GM12872 (cell line): ENCODE measurements at regions not wholly inside any gene's neighbourhood (a gene's known extent, or its start where the extent isn't known, plus 50 kb on each side); places are given as distances from the start of the nearest gene placed in this dataset.

ENCODE experiments used
- TF ChIP-seq, protein P1 (sequence below): IDR thresholded peaks from 3 replicates; pipeline ENCODE4 v1.5.1; 2011; ENCODE audit warnings: low read depth, mild to moderate bottlenecking, low read length, moderate library complexity; ENCODE audit not compliant: insufficient read depth

GRCh38 chr1:83017276-83017675 lies 981.7 kb downstream of the TTLL7 start:
- TF ChIP-seq, protein P1, sequence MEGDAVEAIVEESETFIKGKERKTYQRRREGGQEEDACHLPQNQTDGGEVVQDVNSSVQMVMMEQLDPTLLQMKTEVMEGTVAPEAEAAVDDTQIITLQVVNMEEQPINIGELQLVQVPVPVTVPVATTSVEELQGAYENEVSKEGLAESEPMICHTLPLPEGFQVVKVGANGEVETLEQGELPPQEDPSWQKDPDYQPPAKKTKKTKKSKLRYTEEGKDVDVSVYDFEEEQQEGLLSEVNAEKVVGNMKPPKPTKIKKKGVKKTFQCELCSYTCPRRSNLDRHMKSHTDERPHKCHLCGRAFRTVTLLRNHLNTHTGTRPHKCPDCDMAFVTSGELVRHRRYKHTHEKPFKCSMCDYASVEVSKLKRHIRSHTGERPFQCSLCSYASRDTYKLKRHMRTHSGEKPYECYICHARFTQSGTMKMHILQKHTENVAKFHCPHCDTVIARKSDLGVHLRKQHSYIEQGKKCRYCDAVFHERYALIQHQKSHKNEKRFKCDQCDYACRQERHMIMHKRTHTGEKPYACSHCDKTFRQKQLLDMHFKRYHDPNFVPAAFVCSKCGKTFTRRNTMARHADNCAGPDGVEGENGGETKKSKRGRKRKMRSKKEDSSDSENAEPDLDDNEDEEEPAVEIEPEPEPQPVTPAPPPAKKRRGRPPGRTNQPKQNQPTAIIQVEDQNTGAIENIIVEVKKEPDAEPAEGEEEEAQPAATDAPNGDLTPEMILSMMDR, result no peak

DNA sequence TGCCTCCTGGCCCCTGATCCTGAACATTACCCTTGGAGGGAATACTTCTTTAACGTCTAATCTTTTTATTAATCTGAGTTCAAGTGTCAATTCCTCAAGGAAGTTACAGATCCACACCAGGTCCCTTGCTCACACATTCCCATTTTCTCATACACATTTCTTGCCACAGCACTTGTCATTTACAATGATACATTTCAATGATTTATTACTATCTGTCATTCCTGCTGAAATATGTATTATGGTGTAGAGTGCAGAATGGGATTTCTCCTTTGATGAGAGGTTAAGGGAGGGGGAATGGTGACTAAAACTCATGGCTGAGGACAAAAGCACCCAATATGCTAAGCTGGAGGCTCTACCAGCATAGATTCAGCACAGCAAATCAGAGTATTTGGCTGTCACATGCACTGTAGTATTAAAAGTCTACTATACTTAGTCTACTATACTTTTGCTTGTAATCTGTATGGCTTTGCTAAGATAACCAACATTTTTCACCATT lies 982.5 kb downstream of the TTLL7 start:
- TF ChIP-seq, protein P1, result no peak

GRCh38 chr1:83015163-83015562 lies 983.8 kb downstream of the TTLL7 start:
- TF ChIP-seq, protein P1, result no peak

DNA sequence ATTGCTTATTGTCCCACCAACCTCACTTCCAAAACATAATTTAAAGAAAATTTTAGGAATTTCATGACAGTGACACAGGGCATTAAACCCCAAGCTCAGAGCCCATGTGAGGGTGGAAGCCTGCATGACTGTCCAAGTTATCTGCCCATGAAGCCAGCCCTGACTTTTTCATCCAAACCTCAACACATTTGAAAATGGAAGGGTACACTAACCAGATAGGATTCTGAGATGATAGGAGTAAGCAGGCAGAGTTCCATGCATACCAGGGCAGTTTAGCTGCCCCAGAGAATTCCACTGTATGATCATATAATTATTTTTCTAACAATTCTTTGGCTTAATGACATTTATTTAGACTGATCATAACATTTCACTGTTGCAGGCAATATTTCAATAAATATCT lies 986.0 kb downstream of the TTLL7 start:
- TF ChIP-seq, protein P1, result no peak

GRCh38 chr1:83011265-83011664 lies 987.7 kb downstream of the TTLL7 start:
- TF ChIP-seq, protein P1, result no peak

DNA sequence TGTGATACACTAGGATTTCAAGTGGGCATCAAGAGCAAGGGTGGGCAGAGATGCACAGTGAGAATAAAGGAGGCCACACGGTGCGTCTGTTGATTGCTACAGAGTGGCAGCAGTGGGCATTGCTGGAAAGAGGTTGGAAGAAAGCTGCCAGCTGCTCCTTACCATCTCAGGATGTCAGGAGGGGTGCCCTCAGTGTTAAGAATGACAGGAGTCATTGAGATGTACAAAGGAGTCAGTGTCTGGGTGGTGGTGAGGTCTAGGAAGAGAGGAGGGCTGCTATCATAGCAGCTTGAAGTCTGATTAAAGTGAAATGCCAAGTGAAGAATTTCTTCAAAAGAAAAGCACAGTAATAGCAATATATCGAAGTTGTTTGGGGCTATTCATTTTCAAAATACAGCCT lies 992.7 kb downstream of the TTLL7 start:
- TF ChIP-seq, protein P1, result no peak

DNA sequence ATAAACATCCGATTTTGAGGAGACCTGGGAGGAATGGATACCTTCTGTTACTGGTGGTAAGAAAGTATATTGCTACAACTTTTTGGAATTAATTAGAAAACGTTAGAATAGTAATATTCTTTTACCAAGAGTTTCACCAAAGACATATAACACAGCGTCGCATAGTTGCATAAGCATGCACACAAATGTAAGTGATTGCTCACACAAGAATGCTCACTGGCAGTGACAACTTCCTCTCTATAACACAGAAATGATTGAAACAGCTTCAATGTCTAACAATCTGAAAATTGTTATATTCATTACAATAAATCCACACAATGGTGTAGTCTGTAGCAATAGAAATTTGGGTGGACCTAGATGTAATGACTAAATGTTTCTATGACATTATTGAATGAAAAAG lies 998.6 kb downstream of the TTLL7 start:
- TF ChIP-seq, protein P1, result no peak
